GM12891 (cell line): ENCODE measurements at regions not wholly inside any gene's neighbourhood (a gene's known extent, or its start where the extent isn't known, plus 50 kb on each side); places are given as distances from the start of the nearest gene placed in this dataset.

Source experiments
- DNase-seq: peaks from one replicate; pipeline ENCODE4 v3.0.0; 2011; ENCODE audit warnings: low spot score; ENCODE audit not compliant: insufficient read length
- FAIRE-seq: peaks from 2 replicates; lab custom pipeline; 2011; peaks lifted over from hg19 to GRCh38; lab: Jason Lieb, UNC
- PAX5 ChIP-seq: IDR thresholded peaks from 2 replicates; pipeline ENCODE4 v1.6.1; 2011; ENCODE audit warnings: low read length, moderate library complexity, mild to moderate bottlenecking; ENCODE audit not compliant: insufficient read depth, severe bottlenecking
- POLR2A ChIP-seq: IDR thresholded peaks from 2 replicates; pipeline ENCODE4 v1.6.1; 2011; ENCODE audit warnings: low read depth, low read length, control low read depth
- POLR2AphosphoS5 ChIP-seq: IDR thresholded peaks from 2 replicates; pipeline ENCODE4 v1.6.1; 2011; ENCODE audit warnings: low read depth, low read length, control low read depth
- POU2F2 ChIP-seq: IDR thresholded peaks from 2 replicates; pipeline ENCODE4 v1.6.1; 2011; ENCODE audit warnings: low read depth, mild to moderate bottlenecking, control low read depth, low read length, moderate library complexity
- SPI1 ChIP-seq: IDR thresholded peaks from 2 replicates; pipeline ENCODE4 v1.6.1; 2011; ENCODE audit warnings: low read depth, low read length, control low read depth
- TAF1 ChIP-seq: IDR thresholded peaks from 2 replicates; pipeline ENCODE4 v1.6.1; 2011; ENCODE audit warnings: low read depth, low read length, control low read depth

GRCh38 chr11:108994887-108995286 is 330.0 kb downstream of the DDX10 start:
- no peak for FAIRE-seq
- TF ChIP-seq TAF1 (no peak), SPI1 (no peak), POLR2A (no peak), POU2F2 (no peak), PAX5 (no peak), POLR2AphosphoS5 (no peak)
- no peak for DNase-seq

GRCh38 chr11:108997826-108998225 is 333.0 kb downstream of the DDX10 start:
- TF ChIP-seq PAX5 (no peak), POLR2A (no peak), SPI1 (no peak), POU2F2 (no peak), POLR2AphosphoS5 (no peak), TAF1 (no peak)
- DNase-seq: no peak
- no peak for FAIRE-seq

GRCh38 chr11:109000531-109000930 is 335.7 kb downstream of the DDX10 start:
- TF ChIP-seq TAF1 (no peak), SPI1 (no peak), POLR2AphosphoS5 (no peak), POU2F2 (no peak), PAX5 (no peak), POLR2A (no peak)
- no peak for FAIRE-seq
- no peak for DNase-seq

GRCh38 chr11:109001585-109001984 is 336.7 kb downstream of the DDX10 start:
- TF ChIP-seq TAF1 (no peak), POLR2A (no peak), SPI1 (no peak), POLR2AphosphoS5 (no peak), POU2F2 (no peak), PAX5 (no peak)
- no peak for FAIRE-seq
- DNase-seq: no peak

GRCh38 chr11:109012991-109013390 is 348.1 kb downstream of the DDX10 start:
- DNase-seq (no peak), FAIRE-seq (no peak)
- no peak for TF ChIP-seq TAF1
- TF ChIP-seq PAX5: no peak
- TF ChIP-seq POU2F2: no peak
- no peak for TF ChIP-seq SPI1
- no peak for TF ChIP-seq POLR2A
- TF ChIP-seq POLR2AphosphoS5: no peak

- DNase-seq (no peak), FAIRE-seq (no peak)
- TF ChIP-seq PAX5 (no peak), POLR2AphosphoS5 (no peak)
Measured at GRCh38 chr11:109015283-109015682, 350.4 kb downstream of the DDX10 start.

GRCh38 chr11:109016724-109017123 is 351.9 kb downstream of the DDX10 start:
- FAIRE-seq (no peak), DNase-seq (no peak)
- no peak for TF ChIP-seq POU2F2

GRCh38 chr11:109017489-109017888 is 352.6 kb downstream of the DDX10 start:
- TF ChIP-seq POU2F2: no peak
- TF ChIP-seq PAX5: no peak
- no peak for TF ChIP-seq POLR2A
- no peak for TF ChIP-seq POLR2AphosphoS5
- no peak for TF ChIP-seq TAF1
- no peak for TF ChIP-seq SPI1
- DNase-seq (no peak), FAIRE-seq (no peak)

GRCh38 chr11:109018639-109019038 is 353.8 kb downstream of the DDX10 start:
- no peak for DNase-seq
- no peak for FAIRE-seq
- peak; percentile 68 for TF ChIP-seq SPI1
- no peak for TF ChIP-seq POU2F2

GRCh38 chr11:109019342-109019936 is 354.6 kb downstream of the DDX10 start:
- no peak for TF ChIP-seq POLR2AphosphoS5
- no peak for TF ChIP-seq SPI1
- TF ChIP-seq POU2F2: no peak
- no peak for TF ChIP-seq PAX5
- no peak for TF ChIP-seq TAF1
- no peak for TF ChIP-seq POLR2A
- DNase-seq (no peak), FAIRE-seq (no peak)
